ENCODE measurements at regions not wholly inside any gene's neighbourhood (a gene's known extent, or its start where the extent isn't known, plus 50 kb on each side); places are given as distances from the start of the nearest gene placed in this dataset.

GRCh38 chr2:238658820-238659219 lies 189.1 kb upstream of the TWIST2 start:
- no peak overlapping the region for H2AFZ ChIP-seq (ENCODE audit: low read depth)
- no peaks in the 10 kb centered on the region for H3K27me3 ChIP-seq (ENCODE audit: insufficient read depth)
- CTCF ChIA-PET: no interaction called here
- peaks cover 7% of the 10 kb centered on the region; the same call in 1 of the 2 replicates for H3K9me3 ChIP-seq
- no peak for DNase-seq
- POLR2A ChIA-PET: interaction anchor here (0.6 kb wide), 1 partner anchor 613 kb away, joined by 3 read pairs; no protein-coding TSS in a partner anchor
- H3K79me2 ChIP-seq (ENCODE audit: insufficient read depth): no peaks in the 10 kb centered on the region
- H3K4me2 ChIP-seq: no peak overlapping the region
- no peak overlapping the region for H3K27ac ChIP-seq (ENCODE audit: low read depth in 2 of 2, low read length in 1 of 2)
- H3K4me1 ChIP-seq (ENCODE audit: control insufficient read depth in 1 of 2, insufficient read depth in 2 of 2, low read depth in 1 of 2, low read length in 1 of 2): peaks cover 0 to under 1% of the 10 kb centered on the region in 2 experiments; a peak in 1 of 4 replicates
- H3K36me3 ChIP-seq (replicated peaks in 1 of 2; ENCODE audit: control insufficient read depth in 1 of 2, insufficient read depth in 2 of 2, low read length in 1 of 2): no peaks in the 10 kb centered on the region
- no peak overlapping the region for H3K4me3 ChIP-seq (ENCODE audit: low read depth in 2 of 2, low read length in 1 of 2)
- H3K9ac ChIP-seq: no peak overlapping the region
- no peaks in the 10 kb centered on the region for H3F3A ChIP-seq (replicated peaks; ENCODE audit: insufficient read depth)
- H4K20me1 ChIP-seq (ENCODE audit: insufficient read depth): no peaks in the 10 kb centered on the region
- TF ChIP-seq FOXM1 (IDR thresholded peaks at IDR 0.05; ENCODE audit: low read depth) (no peak), GATA2 (CRISPR knock-in tag; IDR thresholded peaks at IDR 0.05) (no peak), FOSL2 (IDR thresholded peaks at IDR 0.05; ENCODE audit: borderline replicate concordance, low read depth) (no peak), REST (IDR thresholded peaks at IDR 0.05; ENCODE audit: low read depth, low read length) (no peak), RXRA (IDR thresholded peaks at IDR 0.05; ENCODE audit: borderline replicate concordance, low read depth) (no peak), JUND (IDR thresholded peaks at IDR 0.05) (no peak), TCF12 (IDR thresholded peaks at IDR 0.05) (no peak), MEF2A (IDR thresholded peaks at IDR 0.05; ENCODE audit: borderline replicate concordance, low read depth) (no peak)
- TF ChIP-seq, protein P1, sequence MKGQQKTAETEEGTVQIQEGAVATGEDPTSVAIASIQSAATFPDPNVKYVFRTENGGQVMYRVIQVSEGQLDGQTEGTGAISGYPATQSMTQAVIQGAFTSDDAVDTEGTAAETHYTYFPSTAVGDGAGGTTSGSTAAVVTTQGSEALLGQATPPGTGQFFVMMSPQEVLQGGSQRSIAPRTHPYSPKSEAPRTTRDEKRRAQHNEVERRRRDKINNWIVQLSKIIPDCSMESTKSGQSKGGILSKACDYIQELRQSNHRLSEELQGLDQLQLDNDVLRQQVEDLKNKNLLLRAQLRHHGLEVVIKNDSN (IDR thresholded peaks at IDR 0.05; ENCODE audit: borderline replicate concordance, low read depth): no peak
- WGBS (ENCODE audit: low lambda C conversion rate): 74% methylated on average over 3 of the region's 3 CpGs
- H3K9me2 ChIP-seq: no peaks in the 10 kb centered on the region

DNA sequence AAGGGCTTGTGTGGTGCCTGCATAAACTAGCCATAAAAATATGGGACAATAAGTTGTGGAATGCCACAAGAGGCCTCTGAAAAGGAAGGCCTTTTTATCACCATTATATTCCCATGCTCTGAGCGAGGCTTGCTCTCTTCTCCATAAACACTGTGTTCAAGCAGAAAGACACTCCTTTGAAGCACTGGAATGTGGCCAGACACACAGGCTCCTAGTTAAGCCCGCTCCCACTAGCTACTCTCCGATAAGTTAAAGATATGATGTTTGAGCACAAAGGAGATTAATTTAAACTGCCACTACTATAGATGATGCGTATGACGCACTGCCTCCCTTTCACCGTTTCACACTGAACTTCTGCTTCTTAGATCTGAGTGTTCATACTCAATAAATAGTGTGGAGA lies 188.7 kb upstream of the TWIST2 start:
- WGBS (ENCODE audit: low lambda C conversion rate): 80% methylated on average over 6 of the region's 6 CpGs
- no peaks in the 10 kb centered on the region for H3F3A ChIP-seq (replicated peaks; ENCODE audit: insufficient read depth)
- H3K4me2 ChIP-seq: no peak overlapping the region

More for the DNA sequence above, 188.7 kb upstream of the TWIST2 start:
- Histone ChIP-seq H4K20me1 (ENCODE audit: insufficient read depth) (no peaks in the 10 kb centered on the region), H3K4me3 (ENCODE audit: low read depth in 2 of 2, low read length in 1 of 2) (no peak overlapping the region), H3K9me3 (peaks cover 7% of the 10 kb centered on the region; the same call in 1 of the 2 replicates), H3K9ac (no peak overlapping the region), H3K27me3 (ENCODE audit: insufficient read depth) (no peaks in the 10 kb centered on the region), H3K36me3 (replicated peaks in 1 of 2; ENCODE audit: control insufficient read depth in 1 of 2, insufficient read depth in 2 of 2, low read length in 1 of 2) (no peaks in the 10 kb centered on the region), H3K27ac (ENCODE audit: low read depth in 2 of 2, low read length in 1 of 2) (no peak overlapping the region), H3K9me2 (no peaks in the 10 kb centered on the region), H2AFZ (ENCODE audit: low read depth) (no peak overlapping the region), H3K4me1 (ENCODE audit: control insufficient read depth in 1 of 2, insufficient read depth in 2 of 2, low read depth in 1 of 2, low read length in 1 of 2) (no peaks in the 10 kb centered on the region; a peak in 1 of 4 replicates), H3K79me2 (ENCODE audit: insufficient read depth) (no peaks in the 10 kb centered on the region)
- POLR2A ChIA-PET: interaction anchor here (0.6 kb wide), 1 partner anchor 612 kb away, joined by 3 read pairs; no protein-coding TSS in a partner anchor
- DNase-seq: no peak
- CTCF ChIA-PET: no interaction called here
- no peak for TF ChIP-seq NFIC (IDR thresholded peaks at IDR 0.05; ENCODE audit: borderline replicate concordance)

All from SK-N-SH (cell line).